SKM-1 treated with dmso at 0.1 percent for 144 hours (cell line): ENCODE measurements at regions not wholly inside any gene's neighbourhood (a gene's known extent, or its start where the extent isn't known, plus 50 kb on each side); places are given as distances from the start of the nearest gene placed in this dataset.

ENCODE experiments used
- DNase-seq: peaks from one replicate; lab custom pipeline; 2025; ENCODE audit not compliant: unreplicated experiment; lab: John Stamatoyannopoulos, UW

GRCh38 chr1:29993950-29994349 is 729.4 kb downstream of the MATN1 start:
- DNase-seq, result no peak

- DNase-seq, result no peak
Measured at GRCh38 chr1:29991815-29992214, 731.6 kb downstream of the MATN1 start.

GRCh38 chr1:29991025-29991424 is 732.4 kb downstream of the MATN1 start:
- no peak for DNase-seq

- no peak for DNase-seq
Measured at GRCh38 chr1:29990304-29990703, 733.1 kb downstream of the MATN1 start.

GRCh38 chr1:29986986-29987385 is 736.4 kb downstream of the MATN1 start:
- DNase-seq, result no peak

GRCh38 chr1:29985606-29985945 is 737.8 kb downstream of the MATN1 start:
- DNase-seq, result no peak

- no peak for DNase-seq
Measured at GRCh38 chr1:29984862-29985605, 738.4 kb downstream of the MATN1 start.

GRCh38 chr1:29984166-29984861 is 739.1 kb downstream of the MATN1 start:
- no peak for DNase-seq

- DNase-seq, result no peak
Measured at GRCh38 chr1:29983321-29983720, 740.1 kb downstream of the MATN1 start.

- no peak for DNase-seq
Measured at GRCh38 chr1:29981586-29982239, 741.7 kb downstream of the MATN1 start.

GRCh38 chr1:29977550-29977949 is 741.2 kb downstream of the PTPRU start:
- DNase-seq, result no peak

GRCh38 chr1:29975036-29975694 is 738.8 kb downstream of the PTPRU start:
- DNase-seq, result no peak

GRCh38 chr1:29974316-29974724 is 738.0 kb downstream of the PTPRU start:
- DNase-seq, result no peak

- DNase-seq, result no peak
Measured at GRCh38 chr1:29973406-29973805, 737.1 kb downstream of the PTPRU start.

- no peak for DNase-seq
Measured at GRCh38 chr1:29972421-29973053, 736.2 kb downstream of the PTPRU start.

- no peak for DNase-seq
Measured at GRCh38 chr1:29971703-29972102, 735.4 kb downstream of the PTPRU start.

- DNase-seq, result no peak
Measured at GRCh38 chr1:29970747-29971325, 734.5 kb downstream of the PTPRU start.

GRCh38 chr1:29969576-29969975 is 733.3 kb downstream of the PTPRU start:
- DNase-seq, result no peak

GRCh38 chr1:29967261-29967660 is 730.9 kb downstream of the PTPRU start:
- DNase-seq, result no peak

- DNase-seq, result no peak
Measured at GRCh38 chr1:29966526-29967045, 730.3 kb downstream of the PTPRU start.
